Kidney epithelial cell (primary cell): ENCODE measurements at regions not wholly inside any gene's neighbourhood (a gene's known extent, or its start where the extent isn't known, plus 50 kb on each side); places are given as distances from the start of the nearest gene placed in this dataset.

Source experiments
- DNase-seq: peaks from one replicate; pipeline ENCODE4 v3.0.0-alpha.2; 2010; ENCODE audit warnings: low read depth
- H3K27me3 ChIP-seq: 2 replicates; pipeline ENCODE4 v1.6.0; 2011; ENCODE audit warnings: low read length; ENCODE audit not compliant: control insufficient read depth, insufficient read depth
- H3K36me3 ChIP-seq: 2 replicates; pipeline ENCODE4 v1.5.1; 2011; ENCODE audit warnings: low read length; ENCODE audit not compliant: control insufficient read depth, insufficient read depth
- H3K4me3 ChIP-seq: 2 replicates; pipeline ENCODE4 v1.5.1; 2011; ENCODE audit warnings: low read depth, mild to moderate bottlenecking, control low read depth, low read length
- CTCF ChIP-seq: IDR thresholded peaks from 2 replicates; pipeline ENCODE4 v1.5.1; 2011; ENCODE audit warnings: mild to moderate bottlenecking, moderate library complexity, low read length, control low read depth, inconsistent platforms; ENCODE audit not compliant: insufficient read depth, poor library complexity, severe bottlenecking

- no peak overlapping the region for H3K4me3 ChIP-seq
- no peaks in the 10 kb centered on the region for H3K36me3 ChIP-seq
- DNase-seq, result no peak
- no peak for TF ChIP-seq CTCF
- H3K27me3 ChIP-seq, result peaks cover 2% of the 10 kb centered on the region
These were observed 165.3 kb downstream of the DICER1 start for GRCh38 chr14:94992046-94992445.

GRCh38 chr14:94989946-94990345 is 167.4 kb downstream of the DICER1 start:
- H3K36me3 ChIP-seq, result no peaks in the 10 kb centered on the region
- H3K4me3 ChIP-seq, result no peak overlapping the region
- no peak for DNase-seq
- TF ChIP-seq CTCF, result no peak
- peaks cover 2% of the 10 kb centered on the region for H3K27me3 ChIP-seq

- Histone ChIP-seq H3K36me3 (no peaks in the 10 kb centered on the region), H3K27me3 (no peaks in the 10 kb centered on the region), H3K4me3 (no peak overlapping the region)
- DNase-seq, result no peak
- no peak for TF ChIP-seq CTCF
These were observed 167.9 kb downstream of the DICER1 start for GRCh38 chr14:94989417-94989816.

- no peaks in the 10 kb centered on the region for H3K36me3 ChIP-seq
- H3K27me3 ChIP-seq, result no peaks in the 10 kb centered on the region
- TF ChIP-seq CTCF, result no peak
- no peak for DNase-seq
- no peak overlapping the region for H3K4me3 ChIP-seq
These were observed 169.9 kb downstream of the DICER1 start for GRCh38 chr14:94987409-94987808.

GRCh38 chr14:94979891-94980290 is 177.4 kb downstream of the DICER1 start:
- no peaks in the 10 kb centered on the region for H3K36me3 ChIP-seq

More at GRCh38 chr14:94979891-94980290, 177.4 kb downstream of the DICER1 start:
- no peak for DNase-seq
- no peak overlapping the region for H3K4me3 ChIP-seq
- no peak for TF ChIP-seq CTCF
- H3K27me3 ChIP-seq, result no peaks in the 10 kb centered on the region
